CD4-positive, alpha-beta T cell treated with Interleukin-4 for 1 hour (primary cell): ENCODE measurements at regions not wholly inside any gene's neighbourhood (a gene's known extent, or its start where the extent isn't known, plus 50 kb on each side); places are given as distances from the start of the nearest gene placed in this dataset.
"Not testable (repeated sequence)": the region's sequence is repeated elsewhere in the genome, so short reads cannot be mapped to it uniquely, and the experiment has no call there.

Experiments
- DNase-seq, 2 donors: peaks; one replicate each; pipeline ENCODE4 v3.0.0-alpha.2; 2020 to 2022

DNA sequence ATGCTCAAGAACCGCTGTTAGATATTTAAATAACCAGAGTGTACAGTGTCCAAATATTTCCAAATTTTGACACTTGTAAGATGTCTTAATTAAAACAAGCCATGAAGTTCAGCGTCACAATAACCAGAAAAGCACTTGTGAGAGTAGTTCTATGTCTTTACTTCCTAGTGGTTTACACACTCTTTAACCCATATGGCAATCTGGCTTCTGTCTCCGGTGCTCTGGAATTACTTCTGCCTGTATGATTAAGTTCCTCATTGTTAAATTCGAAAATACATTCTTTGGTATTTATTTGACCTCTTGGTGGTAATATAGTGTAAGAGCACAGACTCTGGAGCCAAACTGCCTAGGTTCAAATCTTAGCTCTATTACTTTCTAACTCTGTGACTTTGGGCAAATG lies 89.9 kb upstream of the NOTCH2NLA start:
- DNase-seq: not testable (repeated sequence)

DNA sequence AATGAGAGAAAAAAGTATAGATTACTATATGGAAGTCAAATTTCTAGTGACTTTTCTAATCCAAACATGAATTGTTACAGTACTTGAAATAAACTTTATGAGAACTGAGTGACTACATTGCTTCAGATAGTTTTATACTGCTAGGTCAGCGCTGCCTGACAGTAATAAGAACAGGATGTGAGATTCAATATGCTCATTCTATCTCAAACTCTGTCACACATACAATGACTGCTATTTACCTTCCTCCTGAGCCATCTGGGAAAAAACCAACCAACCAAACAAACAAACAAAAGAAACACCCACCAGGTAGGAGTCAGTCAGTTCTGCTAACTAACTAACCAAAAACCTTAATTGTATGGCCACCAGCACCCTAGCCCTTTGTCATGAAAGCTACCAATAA lies 89.0 kb upstream of the NOTCH2NLA start:
- not testable (repeated sequence) for DNase-seq

DNA sequence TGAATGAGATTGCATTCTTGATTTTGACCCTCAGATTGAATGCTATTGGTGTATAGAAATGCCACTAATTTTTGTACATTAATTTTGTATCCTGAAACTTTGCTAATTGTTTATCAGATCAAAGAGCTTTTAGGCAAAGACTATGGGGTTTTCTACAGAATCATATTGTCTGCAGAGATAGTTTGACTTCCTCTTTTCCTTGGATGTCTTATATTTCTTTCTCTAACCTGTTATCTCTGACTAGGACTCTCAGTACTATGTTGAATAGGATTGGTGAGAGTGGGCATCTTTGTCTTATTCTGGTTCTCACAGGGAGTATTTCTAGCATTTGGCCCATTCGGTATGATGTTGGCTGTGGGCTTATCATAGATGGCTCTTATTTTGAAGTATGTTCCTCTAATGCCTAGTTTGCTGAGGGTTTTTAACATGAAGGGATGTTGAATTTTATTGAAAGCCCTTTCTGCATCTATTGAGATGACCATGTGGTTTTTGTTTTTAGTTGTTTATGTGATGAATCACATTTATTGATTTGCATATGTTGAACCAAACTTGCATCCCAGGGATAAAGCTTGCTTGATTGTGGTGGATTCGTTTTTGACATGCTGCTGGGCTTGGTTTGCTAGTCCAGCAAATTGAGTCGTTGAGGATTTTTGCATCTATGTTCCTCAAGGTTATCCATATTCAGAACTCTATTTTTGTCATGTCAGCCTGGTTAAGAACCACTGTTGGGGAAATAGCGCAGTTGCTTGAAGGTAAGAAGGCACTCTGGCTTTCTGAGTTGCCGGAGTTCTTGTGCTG lies 85.8 kb upstream of the NOTCH2NLA start:
- DNase-seq: not testable (repeated sequence)

- not testable (repeated sequence) for DNase-seq
Observed at GRCh38 chr1:146310579-146310978, 81.8 kb upstream of the NOTCH2NLA start.

DNA sequence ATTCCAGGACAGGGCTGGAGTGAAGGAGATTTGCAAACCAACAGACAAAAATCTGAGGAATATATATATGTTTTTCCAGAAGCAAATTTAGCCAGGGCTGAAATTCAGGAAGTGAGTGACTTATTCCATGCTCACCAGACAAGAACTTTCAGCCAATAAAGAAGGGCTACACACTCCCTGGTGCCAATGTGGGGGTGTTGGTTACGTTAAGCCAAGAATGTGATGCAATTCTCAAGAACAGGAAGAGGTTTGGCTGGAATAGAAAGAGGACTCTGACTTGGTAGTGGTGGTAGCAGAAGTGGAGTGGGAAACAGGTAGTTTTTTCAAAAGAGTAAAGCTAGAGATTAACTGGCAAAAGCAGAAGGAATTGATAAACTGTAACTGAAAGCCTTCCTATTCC lies 80.6 kb upstream of the NOTCH2NLA start:
- not testable (repeated sequence) for DNase-seq

GRCh38 chr1:146308892-146309291 lies 80.1 kb upstream of the NOTCH2NLA start:
- DNase-seq: not testable (repeated sequence)

DNA sequence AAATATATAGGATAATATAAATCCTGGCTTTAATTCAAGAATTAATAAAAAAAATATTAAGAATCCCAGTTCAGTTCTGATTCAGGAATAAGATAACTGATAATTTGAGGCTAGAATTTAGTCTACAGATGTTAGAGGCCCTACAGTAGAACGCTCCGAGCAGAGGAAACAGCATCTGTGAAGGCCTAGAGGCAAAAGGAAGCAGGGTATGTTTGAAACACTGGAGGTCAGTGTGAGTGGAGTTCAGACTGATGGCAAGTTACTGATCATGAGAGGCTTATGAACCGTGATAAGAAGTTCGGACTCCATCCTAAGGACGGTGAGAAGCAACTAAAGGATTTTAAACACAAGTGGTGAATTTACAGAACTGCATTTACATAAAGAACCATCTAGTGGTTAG lies 79.3 kb upstream of the NOTCH2NLA start:
- DNase-seq: not testable (repeated sequence)

DNA sequence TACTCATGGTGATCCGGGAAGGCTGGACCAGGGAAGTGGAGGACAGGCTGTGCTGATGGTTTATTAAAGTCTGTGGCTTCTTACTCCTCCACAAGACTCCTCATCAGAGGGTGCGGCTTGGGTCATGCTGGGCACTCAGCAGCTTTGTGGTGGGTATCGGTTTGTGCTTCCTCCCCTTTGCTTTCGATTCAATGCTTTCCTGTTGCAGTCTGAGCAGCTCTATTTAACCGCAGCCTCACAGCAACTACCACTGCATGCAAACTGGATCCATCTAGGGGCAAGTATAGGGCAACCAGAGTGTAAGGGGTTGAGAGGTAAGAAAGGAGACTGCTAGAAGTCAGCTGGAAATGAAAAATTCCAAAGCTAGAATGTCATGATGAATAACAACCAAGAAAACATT lies 78.8 kb upstream of the NOTCH2NLA start:
- not testable (repeated sequence) for DNase-seq

GRCh38 chr1:146306651-146307050 lies 77.8 kb upstream of the NOTCH2NLA start:
- DNase-seq: not testable (repeated sequence)

- DNase-seq: not testable (repeated sequence)
Observed at GRCh38 chr1:146305442-146305841, 76.6 kb upstream of the NOTCH2NLA start.

DNA sequence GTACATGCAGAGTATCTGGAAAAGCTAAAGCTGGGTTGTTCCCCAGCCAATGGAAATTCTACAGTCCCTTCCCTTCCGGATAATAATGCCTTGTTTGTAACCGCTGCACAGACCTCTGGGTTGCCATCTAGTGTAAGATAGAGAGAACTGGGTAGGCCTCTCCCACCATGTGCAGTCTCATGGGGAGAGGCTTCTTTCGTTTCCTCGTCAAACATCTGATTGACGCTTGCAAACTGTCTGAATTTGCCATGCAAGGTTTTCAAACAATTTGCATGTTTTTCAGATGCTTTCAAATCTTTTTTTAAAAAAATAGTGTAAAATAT lies 69.7 kb upstream of the NOTCH2NLA start:
- DNase-seq: not testable (repeated sequence)

DNA sequence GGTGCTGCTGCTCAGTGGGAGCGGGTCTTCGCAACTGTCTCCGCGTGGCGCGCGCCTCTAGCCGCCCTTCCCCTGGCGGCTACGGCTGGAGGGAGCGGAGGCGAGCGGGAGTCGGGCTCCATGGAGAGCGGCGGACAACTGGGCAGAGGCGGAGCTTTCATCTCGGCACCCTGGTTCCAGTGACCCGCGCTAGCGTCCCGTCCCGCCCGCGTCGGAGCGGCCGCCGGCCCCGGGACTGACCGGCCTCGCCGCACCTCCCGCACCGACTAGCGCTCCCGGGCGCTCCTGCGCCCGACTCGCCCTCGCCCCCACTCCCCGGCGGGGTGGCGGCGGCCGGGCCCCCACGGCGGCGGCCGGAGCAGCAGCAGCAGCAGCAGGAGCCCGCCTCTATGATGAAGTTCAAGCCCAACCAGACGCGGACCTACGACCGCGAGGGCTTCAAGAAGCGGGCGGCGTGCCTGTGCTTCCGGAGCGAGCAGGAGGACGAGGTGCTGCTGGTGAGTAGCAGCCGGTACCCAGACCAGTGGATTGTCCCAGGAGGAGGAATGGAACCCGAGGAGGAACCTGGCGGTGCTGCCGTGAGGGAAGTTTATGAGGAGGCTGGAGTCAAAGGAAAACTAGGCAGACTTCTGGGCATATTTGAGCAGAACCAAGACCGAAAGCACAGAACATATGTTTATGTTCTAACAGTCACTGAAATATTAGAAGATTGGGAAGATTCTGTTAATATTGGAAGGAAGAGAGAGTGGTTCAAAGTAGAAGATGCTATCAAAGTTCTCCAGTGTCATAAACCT lies 69.2 kb upstream of the NOTCH2NLA start:
- DNase-seq: not testable (repeated sequence)

DNA sequence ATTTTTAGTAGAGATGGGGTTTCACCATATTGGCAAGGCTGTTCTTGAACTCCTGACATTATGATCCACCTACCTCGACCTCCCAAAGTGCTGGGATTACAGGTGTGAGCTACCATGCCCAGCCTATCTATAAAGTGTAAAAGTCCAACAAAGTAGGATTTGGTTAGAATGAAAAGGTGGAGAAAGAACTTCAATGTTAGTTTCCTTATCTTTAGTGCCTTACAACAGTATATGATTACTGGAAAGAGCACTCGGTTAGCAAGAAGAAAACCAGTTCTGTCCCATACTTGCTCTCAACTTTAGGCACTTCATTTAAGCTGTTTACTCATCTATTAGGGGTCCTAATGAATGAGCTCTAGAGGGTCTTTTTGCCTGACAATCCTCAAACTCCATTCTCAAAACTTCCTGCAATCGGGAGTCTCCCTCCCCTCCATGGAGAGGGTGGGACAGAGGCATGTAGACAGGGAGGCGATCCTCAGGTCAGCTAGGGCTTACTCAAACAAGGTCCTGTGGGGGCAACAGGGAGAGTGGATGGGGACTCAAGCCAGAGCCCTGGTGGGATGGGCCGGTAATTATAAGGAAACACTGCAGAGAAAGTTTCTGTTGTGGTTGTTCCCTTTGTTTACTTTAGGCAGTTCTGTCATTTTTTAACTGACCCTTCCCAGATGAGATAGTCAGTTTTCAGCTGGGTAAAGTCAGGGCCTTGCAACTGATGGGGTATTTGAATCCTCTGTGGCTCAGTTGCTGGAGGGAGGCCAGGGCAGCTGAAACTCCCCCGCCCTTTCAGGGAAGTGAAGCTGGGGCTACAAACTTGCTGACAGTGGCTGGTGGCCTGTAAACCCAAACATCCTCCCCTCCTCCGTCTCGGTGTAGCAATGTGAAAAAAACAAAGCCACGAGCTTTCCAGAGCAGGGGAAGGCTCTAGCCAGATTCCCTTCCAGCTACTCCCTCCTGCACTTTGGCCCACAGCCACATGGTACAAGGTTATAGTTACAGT lies 64.4 kb upstream of the NOTCH2NLA start:
- not testable (repeated sequence) for DNase-seq

DNA sequence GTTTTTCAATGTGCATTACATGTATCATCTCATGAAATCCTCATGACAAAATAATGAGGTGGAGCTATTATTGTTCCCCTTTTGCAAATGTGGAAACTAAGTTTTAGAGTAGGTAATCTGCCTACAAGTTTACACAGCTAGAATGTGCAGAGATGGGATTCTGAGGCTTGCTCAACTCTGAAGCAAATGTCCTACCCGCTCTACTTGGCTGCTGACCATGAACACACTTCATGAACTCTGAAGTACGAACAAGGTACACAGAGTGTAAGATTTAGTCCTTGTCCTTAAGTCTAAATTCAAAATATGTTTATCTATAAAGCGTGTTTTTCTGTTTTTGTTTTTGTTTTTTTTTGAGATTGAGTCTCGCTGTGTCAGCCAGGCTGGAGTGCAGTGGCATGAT lies 63.6 kb upstream of the NOTCH2NLA start:
- not testable (repeated sequence) for DNase-seq

GRCh38 chr1:146287881-146288280 lies 59.1 kb upstream of the NOTCH2NLA start:
- not testable (repeated sequence) for DNase-seq

DNA sequence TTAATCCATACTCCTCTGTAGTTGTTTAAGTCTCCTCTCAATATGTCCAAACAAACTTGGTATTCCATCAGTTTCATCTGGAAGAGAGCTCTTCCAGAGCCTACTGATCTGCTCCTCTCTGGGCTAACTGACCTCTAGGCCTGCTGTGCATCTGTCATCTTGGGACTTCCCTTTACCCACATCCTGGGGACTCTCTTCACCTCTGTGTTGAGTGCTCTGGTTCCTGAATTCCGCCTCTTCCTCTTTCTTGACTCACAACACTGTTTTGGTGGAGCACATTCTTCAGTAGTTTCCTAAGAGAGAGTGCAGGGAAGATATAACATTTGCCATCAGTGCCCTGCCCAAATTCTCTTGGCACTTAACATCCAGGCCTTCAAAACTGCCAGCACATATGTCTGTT lies 55.9 kb upstream of the NOTCH2NLA start:
- not testable (repeated sequence) for DNase-seq

DNA sequence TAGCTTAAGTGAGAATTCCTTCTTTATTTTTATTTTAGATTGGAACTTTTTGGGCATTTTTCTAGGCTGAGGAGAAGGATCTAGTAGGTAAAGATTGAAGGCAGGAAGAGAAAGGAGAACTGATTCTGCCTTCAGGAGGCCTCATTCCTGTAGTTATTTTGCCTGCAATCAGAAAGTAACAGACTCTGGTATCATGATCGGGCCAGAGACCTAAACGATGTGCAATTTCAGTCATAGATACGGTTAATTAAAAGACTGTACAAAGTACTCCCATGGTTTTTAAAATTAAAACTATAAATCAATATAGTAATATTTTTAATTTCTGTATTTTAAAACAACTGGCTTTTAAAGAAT lies 54.7 kb upstream of the NOTCH2NLA start:
- DNase-seq: not testable (repeated sequence)

- not testable (repeated sequence) for DNase-seq
Observed at GRCh38 chr1:146282807-146283526, 54.1 kb upstream of the NOTCH2NLA start.

DNA sequence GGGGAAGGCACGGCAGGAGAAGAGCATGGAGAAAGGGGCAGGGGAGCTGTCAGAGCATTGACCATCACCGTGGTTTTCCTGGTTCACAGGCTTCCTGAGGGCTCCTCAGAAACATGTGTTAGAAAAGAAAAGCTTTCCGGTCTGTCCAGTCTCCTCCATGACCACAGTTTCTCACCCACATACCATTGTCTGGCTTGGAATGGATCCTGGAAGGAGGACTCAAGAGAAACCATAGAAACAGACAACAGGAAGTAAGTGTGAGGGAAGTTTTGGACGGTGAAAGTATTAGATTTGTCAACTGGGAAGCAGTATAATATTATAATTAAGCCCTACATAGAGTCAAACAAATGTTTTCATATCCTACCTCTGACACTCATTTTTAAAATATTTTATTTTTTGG lies 52.7 kb upstream of the NOTCH2NLA start:
- DNase-seq: not testable (repeated sequence)

GRCh38 chr1:146278758-146279157 lies 49.9 kb upstream of the NOTCH2NLA start:
- not testable (repeated sequence) for DNase-seq
